GM10266 (cell line): ENCODE measurements at regions not wholly inside any gene's neighbourhood (a gene's known extent, or its start where the extent isn't known, plus 50 kb on each side); places are given as distances from the start of the nearest gene placed in this dataset.

ENCODE experiments used
- DNase-seq: peaks from one replicate; pipeline ENCODE4 v3.0.0; 2012; ENCODE audit errors: extremely low spot score
- TF ChIP-seq, protein P1 (sequence below): IDR thresholded peaks from 2 replicates; pipeline ENCODE4 v1.5.1; 2012; ENCODE audit warnings: mild to moderate bottlenecking, low read depth; ENCODE audit not compliant: control insufficient read depth, insufficient read depth; ENCODE audit errors: missing control alignments

- TF ChIP-seq, protein P1, sequence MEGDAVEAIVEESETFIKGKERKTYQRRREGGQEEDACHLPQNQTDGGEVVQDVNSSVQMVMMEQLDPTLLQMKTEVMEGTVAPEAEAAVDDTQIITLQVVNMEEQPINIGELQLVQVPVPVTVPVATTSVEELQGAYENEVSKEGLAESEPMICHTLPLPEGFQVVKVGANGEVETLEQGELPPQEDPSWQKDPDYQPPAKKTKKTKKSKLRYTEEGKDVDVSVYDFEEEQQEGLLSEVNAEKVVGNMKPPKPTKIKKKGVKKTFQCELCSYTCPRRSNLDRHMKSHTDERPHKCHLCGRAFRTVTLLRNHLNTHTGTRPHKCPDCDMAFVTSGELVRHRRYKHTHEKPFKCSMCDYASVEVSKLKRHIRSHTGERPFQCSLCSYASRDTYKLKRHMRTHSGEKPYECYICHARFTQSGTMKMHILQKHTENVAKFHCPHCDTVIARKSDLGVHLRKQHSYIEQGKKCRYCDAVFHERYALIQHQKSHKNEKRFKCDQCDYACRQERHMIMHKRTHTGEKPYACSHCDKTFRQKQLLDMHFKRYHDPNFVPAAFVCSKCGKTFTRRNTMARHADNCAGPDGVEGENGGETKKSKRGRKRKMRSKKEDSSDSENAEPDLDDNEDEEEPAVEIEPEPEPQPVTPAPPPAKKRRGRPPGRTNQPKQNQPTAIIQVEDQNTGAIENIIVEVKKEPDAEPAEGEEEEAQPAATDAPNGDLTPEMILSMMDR = no peak
- DNase-seq = no peak
Measured at GRCh38 chr6:132087391-132087790, 136.2 kb upstream of the CCN2 start.

- TF ChIP-seq, protein P1 = no peak
- DNase-seq = no peak
Measured at GRCh38 chr6:132085731-132086130, 134.6 kb upstream of the CCN2 start.

DNA sequence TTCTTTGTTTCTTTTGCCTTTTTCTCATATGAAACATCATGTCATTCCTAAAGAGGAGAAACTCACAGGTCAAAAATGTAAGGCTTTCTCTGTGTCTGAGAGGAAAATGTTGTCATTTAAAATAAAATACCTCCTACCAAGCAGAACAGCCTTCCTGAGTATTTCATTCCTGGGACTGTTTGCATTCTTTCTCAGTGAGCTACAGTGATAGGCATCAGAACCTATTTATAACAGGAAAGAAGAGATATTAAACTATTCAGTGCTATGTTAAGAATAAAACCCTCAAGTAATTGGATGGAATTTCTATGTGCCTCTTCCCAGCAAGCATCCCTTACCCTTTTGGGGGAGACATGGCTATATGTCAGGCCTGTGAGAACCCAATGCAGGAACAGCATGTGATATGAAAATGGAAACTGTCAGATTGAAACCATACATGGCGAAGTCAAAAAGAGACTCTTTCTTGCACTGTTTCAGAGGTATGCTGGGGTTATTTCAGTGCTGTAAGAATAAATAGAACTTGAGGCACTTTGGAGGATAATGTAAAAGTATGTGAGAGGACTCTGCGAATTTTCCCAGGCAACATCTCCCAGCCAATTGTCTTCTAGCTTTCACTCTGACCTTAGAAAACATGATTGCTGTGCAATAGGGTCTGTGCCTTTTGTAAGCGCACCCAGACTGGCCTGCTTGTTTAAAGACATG is 133.8 kb upstream of the CCN2 start:
- peak; percentile 31 for DNase-seq
- TF ChIP-seq, protein P1 = no peak

DNA sequence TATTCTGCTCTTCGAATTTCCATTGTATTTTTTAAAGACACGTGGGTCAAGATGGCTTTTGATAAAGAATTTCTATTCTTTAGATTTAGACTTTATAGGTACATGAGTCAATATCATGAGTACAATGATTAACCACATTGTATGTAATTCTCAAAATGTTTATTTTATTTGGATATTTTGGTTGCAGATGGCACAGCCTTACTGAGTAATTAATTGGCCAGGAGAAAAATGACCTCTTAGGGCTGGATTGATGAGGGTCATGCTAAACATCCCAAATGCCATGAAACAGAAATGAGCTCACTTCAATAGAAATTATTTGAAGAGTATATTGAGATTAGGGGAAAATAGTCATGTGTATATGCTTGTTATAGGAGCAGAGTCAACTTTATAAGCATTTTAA is 131.2 kb upstream of the CCN2 start:
- DNase-seq = no peak
- TF ChIP-seq, protein P1 = no peak

DNA sequence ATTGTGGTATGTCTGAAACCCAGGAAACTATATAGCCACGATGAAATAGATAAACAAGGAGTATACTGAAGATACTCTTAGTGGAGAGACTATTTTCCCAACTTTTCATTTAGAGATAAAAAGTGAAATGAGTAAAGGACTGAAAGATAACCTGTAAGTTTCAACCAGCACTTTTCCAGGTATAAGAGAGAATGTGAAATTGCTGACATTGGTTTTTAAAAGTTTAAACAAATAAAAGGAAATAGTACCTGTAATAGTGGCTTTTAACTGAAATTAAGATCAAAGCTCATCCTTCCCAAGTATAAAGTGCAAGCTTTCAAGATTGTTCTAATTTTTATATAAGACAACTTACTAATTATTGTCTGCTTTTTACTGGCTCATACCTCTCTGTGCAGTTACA is 130.2 kb upstream of the CCN2 start:
- DNase-seq = no peak
- TF ChIP-seq, protein P1 = no peak

- DNase-seq = no peak
- TF ChIP-seq, protein P1 = no peak
Measured at GRCh38 chr6:132079286-132079685, 128.1 kb upstream of the CCN2 start.

- TF ChIP-seq, protein P1 = no peak
- no peak for DNase-seq
Measured at GRCh38 chr6:132076452-132076851, 125.3 kb upstream of the CCN2 start.
